Chondrocyte (in vitro differentiated cells): ENCODE measurements at regions not wholly inside any gene's neighbourhood (a gene's known extent, or its start where the extent isn't known, plus 50 kb on each side); places are given as distances from the start of the nearest gene placed in this dataset.

Experiments used
- DNase-seq: peaks from one replicate; pipeline ENCODE4 v3.0.0; 2021; ENCODE audit warnings: mixed read lengths, low spot score
- H3K27ac Mint-ChIP-seq: one replicate; pipeline ENCODE4 v1.8.0; 2021; ENCODE audit warnings: mild to moderate bottlenecking, moderate library complexity, mixed read lengths; ENCODE audit not compliant: unreplicated experiment
- H3K27me3 Mint-ChIP-seq: 2 replicates; pipeline ENCODE4 v1.8.0; 2021; ENCODE audit warnings: low read depth, mixed read lengths
- H3K36me3 Mint-ChIP-seq: 2 replicates; pipeline ENCODE4 v1.8.0; 2021; ENCODE audit warnings: low read depth, mixed read lengths
- H3K4me1 Mint-ChIP-seq: 2 replicates; pipeline ENCODE4 v1.8.0; 2021; ENCODE audit warnings: low read depth, mild to moderate bottlenecking, mixed read lengths
- H3K4me3 Mint-ChIP-seq: one replicate; pipeline ENCODE4 v1.8.0; 2021; ENCODE audit warnings: mild to moderate bottlenecking, moderate library complexity, mixed read lengths; ENCODE audit not compliant: unreplicated experiment
- H3K9me3 Mint-ChIP-seq: 2 replicates; pipeline ENCODE4 v1.8.0; 2021; ENCODE audit warnings: low read depth, mixed read lengths
- TF ChIP-seq, protein P1 (sequence below): fragments of 200-600 bp; sonication (generic); IDR thresholded peaks from 2 replicates; pipeline ENCODE4 v1.5.0; 2021; ENCODE audit warnings: antibody characterized with exemption, mild to moderate bottlenecking, moderate library complexity

- Mint-ChIP-seq H3K9me3 (peaks cover 7% of the 10 kb centered on the region), H3K27me3 (peaks cover 43% of the 10 kb centered on the region), H3K4me1 (no peaks in the 10 kb centered on the region), H3K4me3 (no peak overlapping the region), H3K27ac (no peak overlapping the region), H3K36me3 (no peaks in the 10 kb centered on the region)
- TF ChIP-seq, protein P1, sequence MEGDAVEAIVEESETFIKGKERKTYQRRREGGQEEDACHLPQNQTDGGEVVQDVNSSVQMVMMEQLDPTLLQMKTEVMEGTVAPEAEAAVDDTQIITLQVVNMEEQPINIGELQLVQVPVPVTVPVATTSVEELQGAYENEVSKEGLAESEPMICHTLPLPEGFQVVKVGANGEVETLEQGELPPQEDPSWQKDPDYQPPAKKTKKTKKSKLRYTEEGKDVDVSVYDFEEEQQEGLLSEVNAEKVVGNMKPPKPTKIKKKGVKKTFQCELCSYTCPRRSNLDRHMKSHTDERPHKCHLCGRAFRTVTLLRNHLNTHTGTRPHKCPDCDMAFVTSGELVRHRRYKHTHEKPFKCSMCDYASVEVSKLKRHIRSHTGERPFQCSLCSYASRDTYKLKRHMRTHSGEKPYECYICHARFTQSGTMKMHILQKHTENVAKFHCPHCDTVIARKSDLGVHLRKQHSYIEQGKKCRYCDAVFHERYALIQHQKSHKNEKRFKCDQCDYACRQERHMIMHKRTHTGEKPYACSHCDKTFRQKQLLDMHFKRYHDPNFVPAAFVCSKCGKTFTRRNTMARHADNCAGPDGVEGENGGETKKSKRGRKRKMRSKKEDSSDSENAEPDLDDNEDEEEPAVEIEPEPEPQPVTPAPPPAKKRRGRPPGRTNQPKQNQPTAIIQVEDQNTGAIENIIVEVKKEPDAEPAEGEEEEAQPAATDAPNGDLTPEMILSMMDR: no peak
- DNase-seq: no peak
These were observed 152.3 kb downstream of the EVX1 start for GRCh38 chr7:27394871-27395270.

- Mint-ChIP-seq H3K4me1 (no peaks in the 10 kb centered on the region), H3K4me3 (no peak overlapping the region), H3K27me3 (peaks cover 43% of the 10 kb centered on the region), H3K9me3 (peaks cover 7% of the 10 kb centered on the region), H3K36me3 (no peaks in the 10 kb centered on the region), H3K27ac (no peak overlapping the region)
- no peak for DNase-seq
- TF ChIP-seq, protein P1: no peak
These were observed 153.0 kb downstream of the EVX1 start for GRCh38 chr7:27395626-27396025.

- Mint-ChIP-seq H3K4me1 (no peaks in the 10 kb centered on the region), H3K4me3 (no peak overlapping the region), H3K27me3 (peaks cover 35% of the 10 kb centered on the region), H3K9me3 (peaks cover 14% of the 10 kb centered on the region), H3K36me3 (no peaks in the 10 kb centered on the region), H3K27ac (no peak overlapping the region)
- TF ChIP-seq, protein P1: no peak
- DNase-seq: no peak
These were observed 154.9 kb downstream of the EVX1 start for GRCh38 chr7:27397503-27397902.

DNA sequence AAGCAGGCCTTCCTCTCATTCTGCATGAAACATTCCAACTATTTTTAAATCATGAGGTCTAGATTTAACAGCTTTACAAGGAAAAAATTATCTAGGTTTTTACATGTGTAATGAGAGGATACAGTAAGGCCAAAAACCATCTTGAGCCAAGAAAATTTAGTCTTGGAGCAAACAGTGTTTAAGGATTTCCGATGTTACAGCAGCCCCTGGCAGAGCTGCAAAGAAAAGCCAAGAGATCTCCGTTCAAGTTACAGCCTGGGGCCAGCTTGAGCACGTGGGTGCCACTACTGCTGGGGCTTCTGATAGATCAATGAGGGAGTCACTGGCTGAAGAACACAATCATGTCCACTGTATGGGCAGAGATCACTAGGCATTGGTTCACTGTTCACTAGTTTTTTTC, 156.2 kb downstream of the EVX1 start:
- Mint-ChIP-seq H3K36me3 (no peaks in the 10 kb centered on the region), H3K9me3 (peaks cover 10% of the 10 kb centered on the region), H3K4me1 (no peaks in the 10 kb centered on the region), H3K4me3 (no peak overlapping the region), H3K27me3 (peaks cover 30% of the 10 kb centered on the region), H3K27ac (no peak overlapping the region)
- TF ChIP-seq, protein P1: no peak
- no peak for DNase-seq

DNA sequence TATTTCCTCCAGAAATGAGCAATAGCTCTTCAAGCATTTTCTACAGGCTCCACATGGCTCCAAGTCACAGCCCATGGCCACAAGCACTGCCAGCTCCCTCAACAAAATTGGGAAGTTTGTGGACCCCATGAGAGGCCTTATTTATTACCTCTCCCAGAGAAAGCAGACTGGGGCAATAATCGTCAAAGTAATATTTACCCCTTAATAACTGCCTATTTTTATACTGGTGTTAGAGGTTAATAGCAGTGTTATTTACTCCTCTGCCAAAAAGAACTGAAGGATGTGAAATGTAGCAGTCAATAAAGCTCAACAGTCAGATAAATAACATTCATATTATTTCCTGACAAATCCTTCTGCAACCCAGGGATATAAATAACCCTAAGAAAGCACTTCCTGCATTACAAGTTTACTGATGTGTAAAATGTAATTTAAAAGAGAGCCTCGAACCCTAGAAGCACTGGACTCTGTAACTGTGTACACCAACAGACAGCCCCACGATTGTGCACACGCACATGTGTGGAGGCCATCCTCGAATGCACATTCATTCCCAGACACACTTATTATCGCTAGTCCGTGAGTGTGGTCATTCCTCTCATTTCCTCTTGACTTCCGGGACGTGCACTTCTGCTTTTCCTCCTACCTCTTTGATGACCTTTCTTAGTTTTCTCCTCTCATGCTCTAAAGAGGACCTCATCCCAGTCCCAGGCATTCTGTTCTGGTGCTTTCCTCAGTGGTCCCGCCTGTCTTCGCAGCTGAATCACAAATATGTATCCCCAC, 157.4 kb downstream of the EVX1 start:
- peaks cover 23% of the 10 kb centered on the region for H3K27me3 Mint-ChIP-seq
- H3K9me3 Mint-ChIP-seq: peaks cover 7% of the 10 kb centered on the region
- H3K27ac Mint-ChIP-seq: no peak overlapping the region
- DNase-seq: no peak
- no peaks in the 10 kb centered on the region for H3K36me3 Mint-ChIP-seq
- no peaks in the 10 kb centered on the region for H3K4me1 Mint-ChIP-seq
- TF ChIP-seq, protein P1: no peak
- no peak overlapping the region for H3K4me3 Mint-ChIP-seq
